Testis (tissue), 2 donors: ENCODE measurements at regions not wholly inside any gene's neighbourhood (a gene's known extent, or its start where the extent isn't known, plus 50 kb on each side); places are given as distances from the start of the nearest gene placed in this dataset.

Source experiments
- POLR2A ChIP-seq: fragments of 450-650 bp; IDR thresholded peaks from one replicate; pipeline ENCODE4 v1.6.1; 2017; ENCODE audit warnings: antibody characterized with exemption, mild to moderate bottlenecking, moderate library complexity
- TF ChIP-seq, protein P1 (sequence below), 3 experiments: fragments of 450-650 bp in 2 of 3; fragments of 200-600 bp in 1 of 3; sonication (generic) in 1 of 3; IDR thresholded peaks; one replicate each; pipeline ENCODE4 v1.5.1; 2016 to 2019; ENCODE audit warnings: antibody characterized with exemption in 3 of 3, mild to moderate bottlenecking in 2 of 3, moderate library complexity in 1 of 3

GRCh38 chr6:44661221-44662008, 273.9 kb downstream of the CDC5L start:
- TF ChIP-seq, protein P1, sequence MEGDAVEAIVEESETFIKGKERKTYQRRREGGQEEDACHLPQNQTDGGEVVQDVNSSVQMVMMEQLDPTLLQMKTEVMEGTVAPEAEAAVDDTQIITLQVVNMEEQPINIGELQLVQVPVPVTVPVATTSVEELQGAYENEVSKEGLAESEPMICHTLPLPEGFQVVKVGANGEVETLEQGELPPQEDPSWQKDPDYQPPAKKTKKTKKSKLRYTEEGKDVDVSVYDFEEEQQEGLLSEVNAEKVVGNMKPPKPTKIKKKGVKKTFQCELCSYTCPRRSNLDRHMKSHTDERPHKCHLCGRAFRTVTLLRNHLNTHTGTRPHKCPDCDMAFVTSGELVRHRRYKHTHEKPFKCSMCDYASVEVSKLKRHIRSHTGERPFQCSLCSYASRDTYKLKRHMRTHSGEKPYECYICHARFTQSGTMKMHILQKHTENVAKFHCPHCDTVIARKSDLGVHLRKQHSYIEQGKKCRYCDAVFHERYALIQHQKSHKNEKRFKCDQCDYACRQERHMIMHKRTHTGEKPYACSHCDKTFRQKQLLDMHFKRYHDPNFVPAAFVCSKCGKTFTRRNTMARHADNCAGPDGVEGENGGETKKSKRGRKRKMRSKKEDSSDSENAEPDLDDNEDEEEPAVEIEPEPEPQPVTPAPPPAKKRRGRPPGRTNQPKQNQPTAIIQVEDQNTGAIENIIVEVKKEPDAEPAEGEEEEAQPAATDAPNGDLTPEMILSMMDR (IDR thresholded peaks at IDR 0.05) = no peak
- no peak for TF ChIP-seq POLR2A
